ENCODE measurements at regions not wholly inside any gene's neighbourhood (a gene's known extent, or its start where the extent isn't known, plus 50 kb on each side); places are given as distances from the start of the nearest gene placed in this dataset.

DNA sequence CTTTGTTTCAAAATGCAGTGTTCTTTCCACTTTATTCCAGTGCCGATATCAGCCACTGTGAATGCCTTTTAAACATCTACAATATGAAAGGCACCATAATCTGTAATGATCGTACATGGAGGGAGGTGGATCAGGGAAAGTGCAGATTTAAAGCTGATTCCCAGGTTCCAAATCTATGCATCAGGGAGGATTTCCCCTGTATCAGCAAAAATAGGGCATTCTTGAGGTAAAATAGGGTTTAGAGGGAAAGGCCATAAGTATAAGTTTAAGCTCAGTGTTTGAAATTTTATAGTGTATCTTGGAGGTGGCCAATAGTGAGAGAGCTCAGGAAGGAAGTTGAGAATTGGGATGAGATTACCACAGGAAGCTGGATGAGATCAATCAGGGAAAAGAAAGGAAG, 289.7 kb upstream of the ID4 start:
- TF ChIP-seq, protein P1, sequence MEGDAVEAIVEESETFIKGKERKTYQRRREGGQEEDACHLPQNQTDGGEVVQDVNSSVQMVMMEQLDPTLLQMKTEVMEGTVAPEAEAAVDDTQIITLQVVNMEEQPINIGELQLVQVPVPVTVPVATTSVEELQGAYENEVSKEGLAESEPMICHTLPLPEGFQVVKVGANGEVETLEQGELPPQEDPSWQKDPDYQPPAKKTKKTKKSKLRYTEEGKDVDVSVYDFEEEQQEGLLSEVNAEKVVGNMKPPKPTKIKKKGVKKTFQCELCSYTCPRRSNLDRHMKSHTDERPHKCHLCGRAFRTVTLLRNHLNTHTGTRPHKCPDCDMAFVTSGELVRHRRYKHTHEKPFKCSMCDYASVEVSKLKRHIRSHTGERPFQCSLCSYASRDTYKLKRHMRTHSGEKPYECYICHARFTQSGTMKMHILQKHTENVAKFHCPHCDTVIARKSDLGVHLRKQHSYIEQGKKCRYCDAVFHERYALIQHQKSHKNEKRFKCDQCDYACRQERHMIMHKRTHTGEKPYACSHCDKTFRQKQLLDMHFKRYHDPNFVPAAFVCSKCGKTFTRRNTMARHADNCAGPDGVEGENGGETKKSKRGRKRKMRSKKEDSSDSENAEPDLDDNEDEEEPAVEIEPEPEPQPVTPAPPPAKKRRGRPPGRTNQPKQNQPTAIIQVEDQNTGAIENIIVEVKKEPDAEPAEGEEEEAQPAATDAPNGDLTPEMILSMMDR (IDR thresholded peaks at IDR 0.05; ENCODE audit: insufficient read depth, low read length, missing control alignments) = no peak

DNA sequence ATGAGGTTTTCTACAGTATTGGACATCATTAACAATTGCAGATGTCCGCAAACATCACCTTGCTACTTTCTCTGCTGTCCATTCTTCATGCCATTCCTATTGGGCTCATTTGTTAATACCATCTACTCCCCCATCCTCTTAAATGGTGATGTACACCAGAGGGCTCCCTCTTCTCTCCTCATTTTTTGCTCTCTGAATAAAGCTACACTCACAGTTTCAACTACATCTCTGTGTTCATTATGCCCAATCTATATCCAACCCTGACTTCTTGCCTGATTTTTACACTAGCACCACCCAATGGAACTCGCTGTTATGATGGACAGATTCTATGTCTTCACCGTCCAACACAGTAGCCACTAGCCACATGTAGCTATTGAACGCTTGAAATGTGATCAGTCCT, 288.1 kb upstream of the ID4 start:
- ChIA-PET CTCF (interaction anchor here (0.9 to 1.1 kb wide), 3 partner anchors 12 to 329 kb away, joined by 3 to 5 read pairs (median 4); no protein-coding TSS in a partner anchor), POLR2A (no interaction called here)
- no peak for DNase-seq (ENCODE audit: low read depth, low spot score)
- TF ChIP-seq, protein P1 (IDR thresholded peaks at IDR 0.05; ENCODE audit: insufficient read depth, low read length, missing control alignments) = no peak
- no peak overlapping the region for H3K4me3 ChIP-seq (ENCODE audit: low read depth, low read length)

More for the DNA sequence above, 289.7 kb upstream of the ID4 start:
- DNase-seq (ENCODE audit: low read depth, low spot score) = no peak
- no peak overlapping the region for H3K4me3 ChIP-seq (ENCODE audit: low read depth, low read length)
- ChIA-PET POLR2A (no interaction called here), CTCF (no interaction called here)

DNA sequence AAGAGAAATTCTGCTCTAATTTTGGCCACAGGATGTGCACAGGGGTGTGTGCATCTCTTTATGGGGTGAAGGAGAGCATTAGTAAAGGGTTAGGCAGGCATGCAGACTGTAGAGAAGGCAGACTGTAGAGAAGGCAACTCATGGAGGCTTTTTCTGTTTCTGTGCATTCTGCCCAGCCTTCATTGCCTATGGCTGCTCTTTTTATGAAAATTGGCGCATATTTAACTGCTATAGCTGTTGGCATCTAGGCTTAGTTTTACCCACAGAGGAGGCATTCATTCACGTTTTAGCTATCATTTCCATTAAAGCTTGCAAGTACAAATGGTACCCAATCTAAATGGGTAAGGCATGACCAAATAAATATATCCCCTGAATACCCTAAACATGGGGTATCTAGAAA, 286.8 kb upstream of the ID4 start:
- CTCF ChIA-PET = interaction anchor here (1.1 kb wide), 1 partner anchor 301 kb away, joined by 3 read pairs; no protein-coding TSS in a partner anchor
- DNase-seq (ENCODE audit: low read depth, low spot score) = no peak
- TF ChIP-seq, protein P1 (IDR thresholded peaks at IDR 0.05; ENCODE audit: insufficient read depth, low read length, missing control alignments) = no peak
- H3K4me3 ChIP-seq (ENCODE audit: low read depth, low read length) = no peak overlapping the region
- POLR2A ChIA-PET = no interaction called here

DNA sequence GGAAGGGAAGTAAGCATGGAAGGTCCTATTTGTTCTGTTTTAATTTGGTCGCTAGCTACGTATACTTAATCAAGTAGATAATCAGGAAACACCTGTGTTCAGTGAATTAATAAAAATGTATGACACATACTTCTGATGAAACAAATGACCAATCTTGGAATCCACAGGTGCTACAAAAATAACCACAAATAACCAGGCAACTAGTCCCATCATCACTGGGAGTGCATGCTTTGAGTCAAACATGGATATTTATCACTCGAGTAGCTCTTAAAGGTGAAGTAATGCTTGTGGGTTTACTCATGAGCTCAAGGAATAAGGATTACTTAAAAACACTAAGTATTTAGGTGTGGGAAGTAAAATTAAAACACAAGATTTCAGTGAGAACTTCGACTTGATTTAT, 285.6 kb upstream of the ID4 start:
- ChIA-PET POLR2A (no interaction called here), CTCF (no interaction called here)
- DNase-seq (ENCODE audit: low read depth, low spot score) = no peak
- no peak overlapping the region for H3K4me3 ChIP-seq (ENCODE audit: low read depth, low read length)
- TF ChIP-seq, protein P1 (IDR thresholded peaks at IDR 0.05; ENCODE audit: insufficient read depth, low read length, missing control alignments) = no peak

DNA sequence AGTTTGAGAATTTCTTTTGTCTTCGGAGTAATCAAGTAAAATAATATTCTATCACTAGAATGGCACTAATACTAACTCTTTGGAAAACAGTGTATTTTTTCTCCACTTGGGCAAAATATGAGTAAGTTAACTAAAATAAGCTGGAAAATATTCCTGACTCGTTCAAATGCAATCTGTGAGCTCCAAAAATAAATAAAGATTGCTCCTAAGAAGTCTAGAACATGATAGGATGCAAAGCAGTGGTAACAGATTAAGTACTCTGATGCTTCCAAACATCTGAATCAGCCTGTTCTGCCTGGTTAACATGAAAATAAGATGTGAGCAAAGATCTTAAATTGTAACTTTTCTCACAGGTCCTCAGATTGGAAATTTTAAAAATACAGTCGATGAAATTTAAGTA, 285.1 kb upstream of the ID4 start:
- ChIA-PET CTCF (no interaction called here), POLR2A (no interaction called here)
- TF ChIP-seq, protein P1 (IDR thresholded peaks at IDR 0.05; ENCODE audit: insufficient read depth, low read length, missing control alignments) = no peak
- H3K4me3 ChIP-seq (ENCODE audit: low read depth, low read length) = no peak overlapping the region
- DNase-seq (ENCODE audit: low read depth, low spot score) = no peak

DNA sequence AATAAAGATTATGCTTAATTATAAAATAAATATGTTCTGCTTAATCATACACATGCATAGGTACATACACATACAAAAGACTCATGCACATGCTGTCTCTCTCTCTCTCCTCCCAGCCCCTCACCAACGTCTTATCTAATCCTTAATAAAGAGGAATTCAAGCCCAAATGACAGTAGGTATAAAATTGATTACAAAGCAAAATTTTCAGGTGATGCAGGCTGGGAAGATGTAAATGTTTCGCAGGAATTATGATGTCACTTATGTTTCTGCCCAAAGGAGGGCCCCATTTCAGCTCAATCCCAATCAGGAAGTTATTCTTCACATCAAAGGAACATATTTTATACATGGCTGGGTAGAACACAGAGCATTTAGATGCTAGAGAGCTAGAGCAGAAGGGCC, 284.6 kb upstream of the ID4 start:
- ChIA-PET CTCF (no interaction called here), POLR2A (no interaction called here)
- DNase-seq (ENCODE audit: low read depth, low spot score) = no peak
- TF ChIP-seq, protein P1 (IDR thresholded peaks at IDR 0.05; ENCODE audit: insufficient read depth, low read length, missing control alignments) = no peak
- no peak overlapping the region for H3K4me3 ChIP-seq (ENCODE audit: low read depth, low read length)

All from AG04449 (cell line).